SK-N-MC (cell line): ENCODE measurements at regions not wholly inside any gene's neighbourhood (a gene's known extent, or its start where the extent isn't known, plus 50 kb on each side); places are given as distances from the start of the nearest gene placed in this dataset.

Experiments
- EZH2 ChIP-seq: fragments of 200-600 bp; sonication (generic); IDR thresholded peaks from one replicate; pipeline ENCODE4 v1.6.1; 2017; ENCODE audit warnings: antibody characterized with exemption
- POLR2AphosphoS5 ChIP-seq: IDR thresholded peaks from 2 replicates; pipeline ENCODE4 v1.6.1; 2012; ENCODE audit warnings: mild to moderate bottlenecking, low read depth, low read length, borderline replicate concordance

DNA sequence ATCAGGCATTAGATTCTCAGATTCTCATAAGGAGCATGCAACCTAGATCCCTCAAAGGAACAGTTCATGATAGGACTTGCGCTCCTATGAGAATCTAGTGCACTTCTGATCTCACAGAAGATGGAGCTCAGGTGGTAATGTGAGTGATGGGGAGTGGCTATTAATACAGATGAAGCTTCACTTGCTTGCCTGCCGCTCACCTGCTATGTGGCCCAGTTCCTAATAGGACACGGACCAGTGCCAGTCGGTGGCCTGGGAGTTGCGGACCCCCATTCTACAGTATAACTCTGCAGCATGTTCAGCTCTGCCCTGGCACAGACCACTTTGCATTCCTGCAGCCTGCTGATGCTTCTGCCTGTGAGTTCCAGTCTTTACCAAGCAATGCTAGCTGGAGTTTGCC lies 581.3 kb upstream of the KLF4 start:
- TF ChIP-seq EZH2 (no peak), POLR2AphosphoS5 (no peak)
